HG02798 (cell line): ENCODE measurements at regions not wholly inside any gene's neighbourhood (a gene's known extent, or its start where the extent isn't known, plus 50 kb on each side); places are given as distances from the start of the nearest gene placed in this dataset.

Experiments
- ATAC-seq: cut with Tn5 transposase; IDR thresholded peaks from one replicate; pipeline ENCODE4 v1.9.1; 2021; ENCODE audit warnings: mild to moderate bottlenecking; ENCODE audit not compliant: unreplicated experiment, poor library complexity

DNA sequence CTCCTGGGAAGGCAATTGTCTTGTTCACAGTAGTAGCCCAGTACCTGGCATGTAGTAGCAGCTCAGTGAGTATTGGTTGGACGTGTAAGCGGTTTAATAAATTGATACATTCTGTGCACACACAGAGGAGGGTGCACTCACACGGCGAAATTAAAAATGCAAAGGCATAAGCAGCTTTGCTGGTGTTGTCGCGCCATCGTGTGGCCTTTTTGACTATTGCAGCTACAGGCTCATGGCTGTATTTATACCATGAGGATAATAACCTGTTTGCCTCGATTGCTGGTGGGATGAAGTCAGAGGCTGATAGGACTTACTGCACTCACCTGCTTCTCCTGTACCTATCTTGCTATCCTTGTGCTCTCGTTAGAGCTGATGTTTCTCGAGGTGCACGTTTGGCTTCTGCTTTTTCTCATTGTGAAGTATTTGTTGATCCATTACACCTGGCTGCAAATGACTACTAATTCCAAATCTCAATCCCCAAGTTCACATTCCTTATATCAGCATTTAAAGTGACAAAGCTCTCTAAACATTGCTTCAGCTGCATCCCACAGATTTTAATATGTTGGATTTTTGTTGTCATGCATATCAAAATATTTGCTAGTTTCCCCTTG, 61.5 kb downstream of the TBXT start:
- peak; percentile 75 for ATAC-seq

DNA sequence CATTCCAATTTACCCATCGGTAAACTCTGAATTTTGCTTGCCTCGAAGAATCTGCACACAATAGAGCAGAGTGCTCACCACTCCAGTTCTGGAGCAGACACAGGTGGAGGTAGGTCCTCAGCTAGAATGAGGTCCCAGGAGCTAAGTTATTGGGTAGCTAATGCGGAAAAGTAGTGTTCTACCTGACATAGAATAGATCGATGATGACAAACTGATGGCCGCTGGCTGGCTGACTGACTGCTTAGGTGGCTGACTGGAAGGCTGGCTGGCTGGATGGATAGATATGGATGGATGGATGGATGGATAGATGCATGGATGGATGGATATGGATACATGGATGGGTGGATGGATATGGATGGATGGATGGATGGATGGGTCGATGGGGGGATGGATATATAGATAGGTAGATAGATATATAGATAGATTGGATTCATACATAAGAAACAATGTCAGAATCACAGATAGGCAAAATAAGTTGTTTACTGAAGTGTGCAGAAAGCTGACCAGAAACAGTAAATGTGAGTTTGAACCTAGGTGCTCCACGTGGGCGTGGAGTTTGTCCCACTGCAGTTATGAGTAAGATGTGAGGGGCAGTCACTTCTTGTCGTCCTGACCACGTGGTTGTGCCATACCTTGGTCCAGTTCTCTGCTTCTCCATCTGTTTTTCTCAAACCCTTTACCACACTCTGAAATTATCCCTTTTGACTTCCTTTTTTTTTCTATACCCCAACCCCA, 62.1 kb downstream of the TBXT start:
- ATAC-seq: peak; percentile 37

DNA sequence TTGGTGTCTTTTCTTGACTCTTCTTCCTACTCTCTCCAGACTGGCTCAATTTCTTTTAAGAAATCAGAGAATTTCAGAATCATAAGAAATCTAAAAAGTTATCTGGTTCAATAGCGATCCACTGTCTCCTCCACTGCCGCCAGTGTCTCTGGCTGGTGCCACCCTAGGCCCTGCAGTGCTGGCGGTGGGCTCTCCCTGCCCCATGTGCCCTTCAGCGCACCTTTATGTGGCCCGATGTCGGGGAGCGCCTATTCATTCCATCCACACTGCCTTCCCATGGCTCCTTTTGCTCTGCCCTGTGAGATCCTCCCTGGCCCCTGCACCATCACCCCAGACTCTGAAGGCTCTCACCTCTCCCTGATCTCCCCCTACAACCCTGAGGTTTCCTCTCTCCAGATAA, 62.8 kb downstream of the TBXT start:
- ATAC-seq: no peak

DNA sequence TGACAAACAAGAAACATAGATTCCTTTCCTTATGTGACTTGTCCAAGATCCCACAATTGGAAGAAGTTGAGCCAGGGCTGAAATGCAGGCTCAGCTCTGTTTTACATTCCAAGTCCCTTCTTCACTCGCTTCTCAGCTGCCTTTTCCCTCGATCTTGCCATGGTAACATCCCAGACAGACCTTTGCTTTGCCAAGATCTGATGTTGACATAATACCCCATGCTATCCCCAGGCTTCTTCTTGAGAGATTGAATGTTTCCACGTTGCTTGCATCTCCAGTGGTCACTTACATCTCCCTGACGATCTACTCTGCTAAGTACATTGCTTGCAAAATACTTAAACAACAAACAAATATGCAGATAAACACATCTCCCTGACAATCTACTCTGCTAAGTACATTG, 63.5 kb downstream of the TBXT start:
- no peak for ATAC-seq

DNA sequence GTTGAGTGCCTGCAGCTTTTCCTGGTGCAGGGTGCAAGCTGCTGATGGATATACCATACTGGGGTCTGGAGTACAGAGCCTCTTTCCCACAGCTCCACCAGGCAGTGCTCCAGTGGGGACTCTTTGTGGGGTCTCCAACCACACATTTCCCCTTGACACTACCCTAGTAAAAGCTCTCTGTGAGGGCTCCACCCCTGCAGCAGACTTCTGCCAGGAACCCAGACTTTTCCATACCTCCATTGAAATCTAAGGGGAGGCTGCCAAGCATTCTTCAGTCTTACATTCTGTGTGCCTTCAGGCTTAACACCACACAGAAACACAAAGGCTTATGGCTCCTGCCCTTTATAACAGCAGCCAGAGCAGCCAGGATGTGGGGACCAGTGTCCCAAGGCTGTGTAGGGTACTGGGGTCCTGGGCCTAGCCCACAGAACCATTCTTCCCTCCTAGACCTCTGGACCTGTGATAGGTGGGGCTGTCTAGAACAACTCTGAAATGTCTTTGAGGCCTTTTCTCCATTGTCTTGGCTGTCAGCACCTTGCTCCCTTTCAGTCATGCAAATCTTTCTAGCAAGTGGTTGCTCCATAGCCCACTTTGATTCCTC, 65.7 kb downstream of the TBXT start:
- no peak for ATAC-seq

DNA sequence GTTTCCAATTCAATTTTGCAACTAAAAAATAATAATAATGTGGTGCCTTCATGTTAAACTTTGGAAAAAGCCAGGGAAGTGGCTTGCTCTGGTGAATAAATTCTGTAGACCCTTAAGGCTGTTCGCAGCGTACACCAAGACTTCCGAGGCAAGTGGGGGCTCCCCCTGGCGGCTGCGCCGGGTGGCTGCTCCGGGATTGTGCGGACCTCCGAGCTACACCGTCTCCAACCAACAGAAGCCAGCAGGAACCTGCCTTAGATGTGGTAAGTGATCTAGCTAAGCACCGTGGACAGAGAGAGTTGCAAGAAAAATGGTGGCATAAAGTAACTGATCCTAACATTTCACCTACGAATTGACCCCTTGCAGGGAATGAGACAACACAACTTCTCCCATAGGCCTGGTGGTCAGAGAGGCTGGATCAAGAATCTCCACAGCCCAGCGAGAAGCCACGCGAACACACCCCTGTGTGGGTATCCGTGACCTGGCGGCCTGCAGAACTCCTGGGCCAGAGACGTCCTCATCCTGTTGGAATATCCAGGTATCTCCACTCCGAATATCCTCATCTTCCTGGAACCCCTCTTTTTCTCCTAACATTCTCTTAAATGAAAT, 69.6 kb downstream of the TBXT start:
- peak; percentile 54 for ATAC-seq

DNA sequence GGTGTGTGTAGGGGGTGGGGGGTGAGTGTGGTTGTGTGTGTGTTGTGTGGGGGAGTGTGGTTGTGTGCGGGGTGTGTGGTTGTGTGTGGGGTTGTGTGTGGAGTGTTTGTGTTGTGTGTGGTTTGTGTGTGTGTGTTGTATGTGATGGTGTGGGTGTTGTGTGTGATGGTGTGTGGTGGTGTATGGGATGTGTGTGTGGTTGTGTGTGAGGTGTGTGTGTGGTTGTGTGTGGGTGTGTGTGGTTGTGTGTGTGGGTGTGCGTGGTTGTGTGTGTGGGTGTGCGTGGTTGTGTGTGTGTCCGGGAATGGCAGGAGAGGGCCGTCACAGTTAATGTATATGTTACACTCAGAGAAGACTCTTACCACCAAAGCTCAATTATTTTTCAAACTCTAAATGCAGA, 79.8 kb downstream of the TBXT start:
- no peak for ATAC-seq

DNA sequence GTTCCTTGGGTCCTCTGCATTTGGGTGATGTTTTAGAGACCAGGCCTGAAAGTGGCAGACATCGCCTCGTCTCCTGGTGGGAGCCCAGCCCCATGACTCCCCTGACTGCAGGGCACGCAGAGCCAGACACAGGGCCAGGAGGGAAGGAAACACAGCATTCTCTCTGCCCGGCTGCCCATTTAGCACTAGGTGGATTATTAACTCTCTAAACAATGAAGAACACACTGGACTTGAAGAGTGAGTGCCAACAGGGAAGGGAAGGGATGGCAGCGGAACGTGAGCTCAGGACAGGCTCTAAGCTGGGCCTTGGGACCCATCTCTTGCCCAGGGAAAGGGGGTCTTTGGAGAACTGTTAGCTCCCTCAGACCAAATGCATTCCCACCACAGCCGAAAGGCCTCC, 80.4 kb downstream of the TBXT start:
- ATAC-seq: no peak

DNA sequence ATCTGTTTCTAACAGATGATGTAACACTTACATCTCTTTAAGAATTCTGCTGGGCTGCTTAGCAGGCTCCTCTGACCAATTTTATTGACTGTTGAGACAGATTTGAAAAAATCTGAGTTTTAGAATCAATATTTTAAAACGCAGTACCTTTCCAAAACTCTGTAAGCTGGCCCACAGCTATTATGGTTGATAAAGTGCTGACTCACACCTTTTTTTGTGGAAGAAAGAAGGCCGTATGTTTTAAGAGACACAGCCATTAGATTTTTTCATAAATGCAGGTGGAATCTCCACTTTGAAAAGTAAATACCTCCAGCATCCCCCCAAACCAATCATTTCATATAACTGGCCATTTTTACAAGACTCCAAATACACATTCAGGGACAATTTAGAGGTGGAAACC, 82.2 kb downstream of the TBXT start:
- no peak for ATAC-seq

DNA sequence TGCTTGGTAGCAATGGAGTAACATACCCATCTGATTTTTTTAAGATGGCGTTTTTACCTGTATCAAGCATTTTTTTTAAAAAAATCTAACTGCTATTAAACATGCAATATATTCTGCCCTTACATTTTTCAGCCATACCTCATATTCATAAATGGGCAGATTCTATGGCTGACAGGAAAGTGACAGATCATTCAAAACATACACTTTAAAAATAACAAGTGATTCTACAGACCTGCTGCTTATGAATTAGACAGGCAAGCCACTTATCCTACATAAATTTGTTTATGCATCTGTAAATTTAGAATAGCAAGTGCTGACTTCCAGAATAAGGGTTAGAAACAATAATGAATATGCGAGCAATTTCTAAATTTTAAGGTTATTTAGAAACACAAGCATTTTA, 82.7 kb downstream of the TBXT start:
- no peak for ATAC-seq

DNA sequence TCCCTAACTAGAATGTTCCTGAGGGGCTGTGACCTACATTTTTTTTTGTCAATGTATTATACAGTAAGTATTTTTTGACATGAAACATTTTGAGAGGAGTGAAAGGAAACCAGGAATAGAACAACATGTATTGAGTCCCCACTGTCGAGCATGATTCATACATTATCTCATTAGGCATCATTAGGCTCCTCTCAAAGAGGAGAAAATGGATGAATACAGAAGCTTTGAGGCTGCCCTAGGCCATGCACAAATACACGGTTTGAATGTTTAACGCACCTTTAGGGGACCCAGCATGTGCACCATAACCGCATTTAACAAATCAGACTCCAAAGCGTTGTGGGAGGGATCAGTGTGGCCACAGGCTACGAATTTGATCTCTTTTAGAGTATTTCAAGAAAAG, 87.8 kb downstream of the TBXT start:
- no peak for ATAC-seq

DNA sequence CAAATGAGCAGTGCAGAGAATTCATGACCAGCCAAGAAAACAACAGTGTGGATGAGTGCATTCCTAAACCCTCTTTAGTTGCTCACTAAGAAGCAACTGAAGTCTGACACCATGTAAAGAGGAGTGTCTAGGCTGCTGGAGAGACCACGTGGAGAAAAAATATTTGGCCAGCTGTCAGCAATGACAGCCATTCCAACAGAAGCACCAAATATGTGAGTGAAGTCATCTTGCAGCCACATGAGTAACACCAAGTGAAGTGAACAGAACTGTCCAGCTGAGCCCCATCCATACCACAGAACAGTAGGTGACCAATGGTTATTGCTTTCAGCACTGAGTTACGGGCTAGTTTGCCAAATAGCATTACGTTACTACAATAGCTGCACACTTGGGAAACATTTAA, 89.4 kb downstream of the TBXT start:
- no peak for ATAC-seq

DNA sequence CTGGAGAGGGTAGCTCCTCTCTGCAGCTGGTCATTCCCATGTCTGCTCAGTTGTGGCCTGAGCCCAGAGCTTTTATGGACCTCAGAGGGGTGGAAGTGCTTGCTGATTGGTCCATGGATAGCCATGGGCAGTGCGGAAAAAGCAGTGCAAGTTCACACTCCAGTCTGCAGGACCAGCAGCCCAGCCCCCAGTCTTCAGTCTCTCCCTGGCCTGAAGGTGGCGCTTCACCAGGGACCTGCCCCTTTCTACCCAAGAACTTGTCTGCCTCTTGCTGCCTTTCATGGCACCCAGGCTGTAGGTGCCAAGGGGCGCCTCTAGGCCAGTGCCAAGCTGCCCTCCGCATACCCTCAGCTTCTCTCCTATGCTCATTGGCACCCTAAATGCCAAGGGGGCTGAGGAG, 91.0 kb downstream of the TBXT start:
- no peak for ATAC-seq

DNA sequence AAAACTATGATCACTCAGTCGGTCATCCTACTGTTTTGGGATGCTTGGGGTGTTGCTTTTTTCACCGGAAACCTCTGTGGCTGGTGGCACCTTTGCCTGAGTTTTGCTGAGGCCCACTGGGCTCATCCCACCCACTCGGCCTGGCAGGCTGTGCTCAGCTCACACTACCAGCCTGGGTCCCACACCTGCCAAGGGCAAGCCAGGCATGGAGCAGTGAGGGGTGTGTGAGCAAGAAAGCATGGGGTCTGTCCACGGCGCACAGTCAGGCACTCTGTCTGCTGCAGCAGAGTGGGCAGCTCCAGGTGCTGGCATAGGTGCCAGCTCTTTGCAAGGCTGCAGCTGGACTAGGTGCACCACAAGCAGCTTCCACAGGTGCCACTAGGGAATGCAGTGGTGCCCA, 91.7 kb downstream of the TBXT start:
- no peak for ATAC-seq

DNA sequence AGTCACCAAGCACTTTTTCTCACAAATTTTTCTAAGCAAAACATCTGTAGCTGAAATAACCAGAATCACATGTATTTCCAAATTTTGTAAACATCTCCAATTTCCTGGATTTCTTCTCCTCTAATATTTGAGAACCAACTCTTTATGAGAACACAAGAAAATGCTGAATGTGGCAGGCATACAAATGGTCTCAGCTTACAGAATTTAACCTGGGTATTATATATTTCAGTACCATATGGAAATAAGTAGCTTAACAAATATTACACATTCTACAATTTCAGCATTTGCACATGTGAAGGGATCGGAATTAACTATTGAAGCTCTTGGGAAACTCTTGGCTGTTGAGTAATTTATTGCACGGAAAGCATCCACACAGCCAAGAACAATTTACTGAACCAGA, 92.5 kb downstream of the TBXT start:
- no peak for ATAC-seq

DNA sequence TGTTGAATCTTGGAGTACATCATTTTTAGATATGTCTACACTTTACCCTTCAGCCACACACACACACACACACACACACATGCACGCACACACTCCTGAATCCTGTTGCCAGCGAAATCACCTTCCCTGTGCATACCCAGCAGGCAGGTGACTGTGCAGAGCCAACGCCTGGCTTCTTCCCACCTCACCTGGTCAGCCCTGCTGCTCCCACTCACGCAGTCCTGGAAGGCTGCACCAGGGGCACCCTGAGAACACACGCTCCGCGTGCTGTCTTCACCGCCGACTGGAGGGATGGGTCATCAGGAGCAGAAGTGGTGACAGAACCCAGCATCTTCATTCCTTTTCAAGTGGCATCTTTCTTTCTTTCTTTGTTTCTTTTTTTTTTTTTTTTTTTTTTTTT, 94.6 kb downstream of the TBXT start:
- ATAC-seq: no peak

DNA sequence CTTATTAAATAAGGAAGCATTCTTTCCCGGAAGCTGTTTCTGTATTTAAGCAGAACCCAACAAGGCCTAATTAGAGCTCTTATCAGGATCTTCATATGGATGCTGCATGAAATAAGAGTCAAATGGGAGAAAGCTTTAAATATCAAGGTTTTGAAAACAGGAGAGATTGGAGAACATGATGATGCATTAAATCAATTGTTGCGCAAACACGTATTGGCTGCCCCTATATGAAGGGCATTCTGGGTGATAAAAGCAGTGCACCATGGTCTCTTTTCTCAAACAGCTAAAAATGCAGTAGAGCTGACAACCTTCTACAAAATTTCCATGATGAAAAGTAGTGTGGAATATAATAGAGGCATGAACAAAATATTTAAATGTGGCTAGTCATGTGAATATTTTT, 98.9 kb downstream of the TBXT start:
- ATAC-seq: no peak

DNA sequence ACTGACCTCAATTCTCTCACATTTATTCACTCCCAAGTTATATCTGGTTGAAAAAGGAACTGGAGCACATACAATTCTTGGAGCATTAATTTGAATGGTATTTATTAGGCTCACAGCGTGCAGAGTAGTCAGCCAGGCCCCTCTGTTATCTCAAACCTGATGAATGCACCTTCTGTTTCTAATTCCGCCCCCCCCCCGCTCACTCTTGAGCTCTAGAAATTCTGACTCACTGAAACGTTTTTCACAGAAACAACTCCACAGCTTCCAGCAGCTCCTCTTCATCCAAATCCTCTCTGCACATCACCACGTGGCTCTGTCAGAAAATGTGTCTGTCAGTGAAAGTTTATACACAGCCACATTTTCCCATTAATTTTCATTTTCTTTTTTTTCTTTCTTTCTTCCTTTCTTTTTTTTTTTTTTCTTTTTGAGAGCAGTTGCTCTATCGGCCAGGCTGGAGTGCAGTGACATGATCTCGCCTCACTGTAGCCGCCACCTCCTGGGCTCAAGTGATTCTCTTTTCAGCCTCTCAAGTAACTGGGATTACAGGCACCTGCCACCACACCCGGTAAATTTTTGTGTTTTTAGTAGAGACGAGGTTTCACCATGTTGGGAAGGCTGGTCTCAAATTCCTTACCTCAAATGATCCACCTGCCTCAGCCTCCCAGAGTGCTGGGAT, 109.4 kb downstream of the TBXT start:
- ATAC-seq: no peak

DNA sequence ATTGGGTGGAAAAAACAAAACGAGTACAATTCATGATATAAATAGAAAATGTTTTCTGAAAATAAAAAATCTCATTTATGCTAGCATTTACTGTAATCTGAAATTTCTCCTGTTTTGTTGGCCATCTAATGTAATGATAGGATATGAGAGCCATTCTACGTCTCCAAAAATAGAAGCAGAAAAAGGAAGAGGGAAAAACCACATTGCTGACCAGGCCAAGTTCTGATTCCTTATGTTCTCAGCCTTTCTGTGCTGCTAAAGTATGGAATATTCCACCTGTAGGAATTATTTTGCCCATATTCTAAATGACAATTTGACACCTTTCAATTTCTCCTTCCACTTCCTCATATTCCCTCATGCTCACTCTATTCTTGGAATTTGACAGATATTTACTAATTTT, 110.2 kb downstream of the TBXT start:
- ATAC-seq: no peak

DNA sequence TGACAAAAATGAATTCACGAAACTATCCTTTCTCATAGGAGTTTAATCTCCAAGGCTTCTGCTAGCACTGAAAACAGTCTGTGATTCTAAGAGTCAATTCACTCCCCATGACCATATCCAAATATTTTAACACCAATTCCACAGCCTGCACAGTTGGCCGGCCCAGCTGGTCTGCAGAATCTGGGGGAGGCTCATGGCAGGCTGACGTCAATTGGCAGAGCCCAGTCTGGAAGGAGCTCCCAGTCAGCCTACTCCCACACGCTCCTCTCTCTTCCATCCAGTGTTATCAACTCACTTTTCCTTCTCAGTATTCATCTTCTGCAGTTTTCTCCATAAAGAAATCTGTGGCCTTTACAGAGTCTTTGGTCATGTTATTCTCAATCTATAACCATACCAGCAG, 111.0 kb downstream of the TBXT start:
- no peak for ATAC-seq

DNA sequence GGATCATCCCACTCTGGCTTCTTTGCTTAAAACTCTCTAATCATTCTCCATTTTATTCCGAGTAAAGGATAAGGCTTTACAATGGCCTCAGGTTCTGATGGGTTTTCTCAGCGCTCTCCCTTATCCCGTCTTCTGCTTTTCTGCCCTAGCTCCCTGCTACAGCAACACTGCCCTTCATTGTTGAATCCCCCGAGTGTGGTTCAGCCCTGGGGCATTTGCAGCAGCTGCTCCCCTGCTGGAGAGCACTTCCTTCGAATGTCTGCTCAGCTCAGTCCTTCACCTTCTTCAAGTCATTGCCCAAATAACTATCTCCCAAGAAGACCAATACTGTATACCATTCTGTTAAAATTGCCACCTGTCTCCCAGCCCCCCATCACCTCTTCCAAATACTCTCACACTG, 111.8 kb downstream of the TBXT start:
- no peak for ATAC-seq
